Smooth muscle cell (in vitro differentiated cells): ENCODE measurements at regions not wholly inside any gene's neighbourhood (a gene's known extent, or its start where the extent isn't known, plus 50 kb on each side); places are given as distances from the start of the nearest gene placed in this dataset.

Experiments
- DNase-seq: peaks from one replicate; lab custom pipeline; 2025; ENCODE audit not compliant: unreplicated experiment; lab: John Stamatoyannopoulos, UW
- H2AFZ ChIP-seq: fragments of 200-600 bp; sonication (generic); 2 replicates; pipeline ENCODE4 v1.6.0; 2016; ENCODE audit warnings: antibody characterized with exemption, low read depth, mild to moderate bottlenecking
- H3F3A ChIP-seq: fragments of 200-600 bp; sonication (generic); 2 replicates; pipeline ENCODE4 v1.6.0; 2017; ENCODE audit warnings: antibody characterized with exemption, low read depth
- H3K27ac ChIP-seq: fragments of 200-600 bp; sonication (generic); 2 replicates; pipeline ENCODE4 v1.5.1; 2016; ENCODE audit warnings: low read depth, mild to moderate bottlenecking
- H3K27me3 ChIP-seq: fragments of 200-600 bp; sonication (generic); 2 replicates; pipeline ENCODE4 v1.6.1; 2016; ENCODE audit warnings: low read depth, mild to moderate bottlenecking
- H3K36me3 ChIP-seq: fragments of 200-600 bp; sonication (generic); 2 replicates; pipeline ENCODE4 v1.5.1; 2016; ENCODE audit warnings: low read depth
- H3K4me1 ChIP-seq: fragments of 200-600 bp; sonication (generic); 2 replicates; pipeline ENCODE4 v1.5.1; 2016; ENCODE audit warnings: low read depth
- H3K4me2 ChIP-seq: fragments of 200-600 bp; sonication (generic); 2 replicates; pipeline ENCODE4 v1.6.0; 2016; ENCODE audit warnings: mild to moderate bottlenecking
- H3K4me3 ChIP-seq: fragments of 200-600 bp; sonication (generic); 2 replicates; pipeline ENCODE4 v1.5.1; 2016; ENCODE audit warnings: mild to moderate bottlenecking
- H3K79me2 ChIP-seq: fragments of 200-600 bp; sonication (generic); 2 replicates; pipeline ENCODE4 v1.6.0; 2016; ENCODE audit warnings: low read depth, mild to moderate bottlenecking
- H3K9ac ChIP-seq: fragments of 200-600 bp; sonication (generic); 2 replicates; pipeline ENCODE4 v1.6.0; 2016; ENCODE audit warnings: low read depth
- H3K9me3 ChIP-seq: fragments of 200-600 bp; sonication (generic); replicated peaks from 2 replicates; pipeline ENCODE4 v1.5.1; 2016; ENCODE audit warnings: low read depth
- H4K20me1 ChIP-seq: fragments of 200-600 bp; sonication (generic); 2 replicates; pipeline ENCODE4 v1.6.0; 2016; ENCODE audit warnings: low read depth
- WGBS: methylation state at CpG from one replicate; pipeline ENCODE4 v1.1.7; 2016; ENCODE audit warnings: low lambda C conversion rate; 5-methylcytosine and 5-hydroxymethylcytosine counted together
- TF ChIP-seq, protein P1 (sequence below): fragments of 200-600 bp; sonication (generic); IDR thresholded peaks from 2 replicates; pipeline ENCODE4 v1.5.1; 2017; ENCODE audit warnings: borderline replicate concordance, mild to moderate bottlenecking, antibody characterized with exemption; ENCODE audit not compliant: insufficient read depth, poor library complexity, severe bottlenecking

DNA sequence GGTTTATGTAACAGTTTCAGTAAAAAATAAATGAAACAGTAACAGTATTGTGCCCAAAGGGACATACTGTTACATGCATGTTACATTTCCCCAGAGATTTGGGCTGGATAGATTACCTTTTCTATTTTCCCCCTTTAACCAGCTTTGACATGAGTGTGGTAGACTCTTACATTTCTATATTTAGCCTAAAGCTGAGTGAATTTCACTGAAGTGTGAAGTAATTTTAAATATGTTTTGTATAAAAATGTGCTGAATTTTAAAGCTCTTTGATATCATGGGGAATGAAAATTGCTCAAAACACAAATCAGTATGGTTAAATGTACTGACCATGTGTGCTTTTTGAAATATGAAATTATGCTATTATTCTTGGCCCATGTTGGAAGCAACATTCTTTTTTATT, 122.3 kb upstream of the CDH10 start:
- Histone ChIP-seq H2AFZ (no peak overlapping the region), H3K4me1 (no peaks in the 10 kb centered on the region), H3K4me3 (no peak overlapping the region), H3K79me2 (no peaks in the 10 kb centered on the region), H3K4me2 (no peak overlapping the region), H3K36me3 (no peaks in the 10 kb centered on the region), H3K27ac (no peak overlapping the region), H3K9ac (no peak overlapping the region), H3F3A (no peaks in the 10 kb centered on the region), H3K9me3 (no peaks in the 10 kb centered on the region), H3K27me3 (no peaks in the 10 kb centered on the region), H4K20me1 (no peaks in the 10 kb centered on the region)
- DNase-seq: no peak
- TF ChIP-seq, protein P1, sequence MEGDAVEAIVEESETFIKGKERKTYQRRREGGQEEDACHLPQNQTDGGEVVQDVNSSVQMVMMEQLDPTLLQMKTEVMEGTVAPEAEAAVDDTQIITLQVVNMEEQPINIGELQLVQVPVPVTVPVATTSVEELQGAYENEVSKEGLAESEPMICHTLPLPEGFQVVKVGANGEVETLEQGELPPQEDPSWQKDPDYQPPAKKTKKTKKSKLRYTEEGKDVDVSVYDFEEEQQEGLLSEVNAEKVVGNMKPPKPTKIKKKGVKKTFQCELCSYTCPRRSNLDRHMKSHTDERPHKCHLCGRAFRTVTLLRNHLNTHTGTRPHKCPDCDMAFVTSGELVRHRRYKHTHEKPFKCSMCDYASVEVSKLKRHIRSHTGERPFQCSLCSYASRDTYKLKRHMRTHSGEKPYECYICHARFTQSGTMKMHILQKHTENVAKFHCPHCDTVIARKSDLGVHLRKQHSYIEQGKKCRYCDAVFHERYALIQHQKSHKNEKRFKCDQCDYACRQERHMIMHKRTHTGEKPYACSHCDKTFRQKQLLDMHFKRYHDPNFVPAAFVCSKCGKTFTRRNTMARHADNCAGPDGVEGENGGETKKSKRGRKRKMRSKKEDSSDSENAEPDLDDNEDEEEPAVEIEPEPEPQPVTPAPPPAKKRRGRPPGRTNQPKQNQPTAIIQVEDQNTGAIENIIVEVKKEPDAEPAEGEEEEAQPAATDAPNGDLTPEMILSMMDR: no peak

DNA sequence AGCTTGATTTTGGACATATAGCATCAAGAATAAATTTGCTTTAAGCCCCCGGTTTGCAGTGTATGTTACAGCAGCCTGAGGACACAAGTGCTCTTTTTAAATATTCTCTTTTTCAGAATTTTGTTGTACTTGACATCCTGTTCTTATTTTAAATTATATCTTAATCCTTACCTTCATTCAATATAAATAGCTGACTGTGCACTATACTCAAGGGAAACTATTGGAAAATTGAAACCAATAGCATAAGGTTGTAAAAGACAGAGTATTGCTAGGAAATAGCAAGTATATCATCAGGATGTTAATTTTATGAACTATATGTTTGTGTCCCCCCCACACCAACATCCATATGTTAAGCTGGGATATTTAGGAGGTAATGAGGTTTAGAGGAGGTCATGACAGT, 120.4 kb upstream of the CDH10 start:
- WGBS: 97% methylated on average over 1 of the region's 1 CpG
- TF ChIP-seq, protein P1: no peak

DNA sequence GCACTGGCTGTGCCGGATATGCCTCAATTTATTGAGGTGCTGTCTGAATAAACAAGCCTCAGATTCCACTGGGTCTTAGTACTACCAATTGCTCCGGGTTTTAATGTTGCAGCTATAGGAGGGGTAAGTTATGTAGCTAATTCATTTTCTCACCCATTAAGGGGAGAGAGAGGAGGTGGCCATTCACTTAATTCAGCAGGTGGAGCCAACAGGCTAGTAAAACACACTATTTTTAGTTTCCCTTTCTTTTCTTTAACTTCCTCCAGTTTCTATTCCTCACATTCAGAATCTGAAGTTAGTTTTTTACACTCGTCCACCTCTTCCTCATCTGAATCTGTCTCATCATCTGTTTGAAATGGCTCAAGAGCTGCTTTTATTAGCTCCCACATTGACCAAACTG, 105.6 kb upstream of the CDH10 start:
- H3K27me3 ChIP-seq: no peaks in the 10 kb centered on the region
- H3K4me3 ChIP-seq: no peak overlapping the region
- H3K9me3 ChIP-seq: no peaks in the 10 kb centered on the region
- H3K27ac ChIP-seq: no peak overlapping the region
- H3F3A ChIP-seq: no peaks in the 10 kb centered on the region
- H3K4me2 ChIP-seq: no peak overlapping the region
- no peaks in the 10 kb centered on the region for H3K4me1 ChIP-seq
- no peak overlapping the region for H2AFZ ChIP-seq
- no peak for DNase-seq
- WGBS: 93% methylated on average over 3 of the region's 3 CpGs
- no peaks in the 10 kb centered on the region for H4K20me1 ChIP-seq
- TF ChIP-seq, protein P1: no peak
- no peaks in the 10 kb centered on the region for H3K79me2 ChIP-seq
- no peaks in the 10 kb centered on the region for H3K36me3 ChIP-seq
- H3K9ac ChIP-seq: no peak overlapping the region

More for the DNA sequence above, 120.4 kb upstream of the CDH10 start:
- H3K79me2 ChIP-seq: no peaks in the 10 kb centered on the region
- no peak overlapping the region for H2AFZ ChIP-seq
- H3K27ac ChIP-seq: no peak overlapping the region
- no peak for DNase-seq
- no peaks in the 10 kb centered on the region for H4K20me1 ChIP-seq
- no peaks in the 10 kb centered on the region for H3K27me3 ChIP-seq
- no peaks in the 10 kb centered on the region for H3F3A ChIP-seq
- no peak overlapping the region for H3K4me3 ChIP-seq
- no peaks in the 10 kb centered on the region for H3K36me3 ChIP-seq
- H3K9me3 ChIP-seq: no peaks in the 10 kb centered on the region
- H3K4me1 ChIP-seq: no peaks in the 10 kb centered on the region
- no peak overlapping the region for H3K4me2 ChIP-seq
- no peak overlapping the region for H3K9ac ChIP-seq

DNA sequence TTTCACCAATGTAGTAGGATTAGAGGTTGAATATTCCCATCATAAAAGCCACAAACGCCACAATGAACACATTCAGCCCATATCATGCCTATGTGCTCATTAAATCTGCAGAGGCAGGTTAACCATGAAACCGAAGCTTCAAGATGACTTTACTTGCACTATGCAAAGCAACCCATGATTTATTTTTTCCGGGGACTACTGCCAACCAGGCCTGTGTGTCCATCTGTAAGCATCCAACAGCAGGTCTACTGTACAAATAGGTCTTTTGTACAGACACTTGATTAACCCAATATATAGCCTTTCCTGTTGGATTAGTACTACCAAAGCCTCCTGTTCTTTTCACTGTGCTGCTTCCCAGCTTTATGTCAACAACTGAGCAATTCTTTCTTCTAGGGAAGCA, 104.9 kb upstream of the CDH10 start:
- no peaks in the 10 kb centered on the region for H3F3A ChIP-seq
- no peak for DNase-seq

More for the DNA sequence above, 104.9 kb upstream of the CDH10 start:
- Histone ChIP-seq H3K4me2 (no peak overlapping the region), H3K4me3 (no peak overlapping the region), H3K36me3 (no peaks in the 10 kb centered on the region), H3K27ac (no peak overlapping the region), H2AFZ (no peak overlapping the region), H4K20me1 (no peaks in the 10 kb centered on the region), H3K9ac (no peak overlapping the region), H3K79me2 (no peaks in the 10 kb centered on the region), H3K27me3 (no peaks in the 10 kb centered on the region), H3K4me1 (no peaks in the 10 kb centered on the region), H3K9me3 (no peaks in the 10 kb centered on the region)
- TF ChIP-seq, protein P1: no peak
- 82% methylated on average over 3 of the region's 3 CpGs for WGBS
